Keratinocyte (primary cell): ENCODE measurements at regions not wholly inside any gene's neighbourhood (a gene's known extent, or its start where the extent isn't known, plus 50 kb on each side); places are given as distances from the start of the nearest gene placed in this dataset.

Experiments
- EZH2 ChIP-seq: IDR thresholded peaks from one replicate; pipeline ENCODE4 v1.6.1; 2012; ENCODE audit warnings: inconsistent platforms, mild to moderate bottlenecking, low read length, moderate library complexity
- TF ChIP-seq, protein P1 (sequence below), 3 experiments: IDR thresholded peaks in 1 of 3; conservative IDR thresholded peaks in 1 of 3; optimal IDR thresholded peaks in 1 of 3; 2 replicates in 2 of 3; 3 replicates in 1 of 3; pipeline versions ENCODE3 to v1.5.1; 2011; ENCODE audit warnings: low read length in 3 of 3, mild to moderate bottlenecking in 3 of 3, moderate library complexity in 2 of 3, control low read depth in 1 of 3, inconsistent platforms in 1 of 3; ENCODE audit not compliant: insufficient read depth in 2 of 3; ENCODE audit errors: extremely low read depth in 1 of 3

DNA sequence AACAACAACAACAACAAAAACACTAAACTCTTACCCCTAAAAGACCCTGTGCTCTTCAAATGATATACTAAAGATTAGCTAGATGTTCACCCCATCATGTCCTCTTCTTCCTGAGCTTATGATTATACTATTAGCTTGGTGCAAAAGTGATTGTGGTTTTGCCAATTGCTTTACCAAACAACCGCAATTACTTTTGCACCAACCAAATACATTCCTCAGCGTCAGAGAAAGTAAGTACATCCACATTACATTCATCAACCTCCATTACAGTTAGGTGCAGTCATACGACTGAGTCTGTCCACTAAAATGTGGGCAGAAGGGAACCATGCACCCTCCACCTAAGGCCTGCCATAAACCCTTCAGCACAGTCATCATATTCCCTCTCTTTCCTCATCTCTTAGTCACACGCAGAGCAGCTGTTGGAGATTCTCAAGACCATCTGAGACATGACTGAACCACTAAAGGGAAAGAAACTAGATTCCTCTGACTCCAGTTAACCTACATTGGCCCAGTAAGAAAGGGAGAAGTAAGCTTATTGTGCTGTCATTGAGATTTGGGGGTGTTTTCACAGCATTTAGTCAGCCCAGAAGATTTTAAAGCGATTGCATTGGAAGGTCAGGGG is 181.6 kb upstream of the TLE4 start:
- TF ChIP-seq, protein P1, sequence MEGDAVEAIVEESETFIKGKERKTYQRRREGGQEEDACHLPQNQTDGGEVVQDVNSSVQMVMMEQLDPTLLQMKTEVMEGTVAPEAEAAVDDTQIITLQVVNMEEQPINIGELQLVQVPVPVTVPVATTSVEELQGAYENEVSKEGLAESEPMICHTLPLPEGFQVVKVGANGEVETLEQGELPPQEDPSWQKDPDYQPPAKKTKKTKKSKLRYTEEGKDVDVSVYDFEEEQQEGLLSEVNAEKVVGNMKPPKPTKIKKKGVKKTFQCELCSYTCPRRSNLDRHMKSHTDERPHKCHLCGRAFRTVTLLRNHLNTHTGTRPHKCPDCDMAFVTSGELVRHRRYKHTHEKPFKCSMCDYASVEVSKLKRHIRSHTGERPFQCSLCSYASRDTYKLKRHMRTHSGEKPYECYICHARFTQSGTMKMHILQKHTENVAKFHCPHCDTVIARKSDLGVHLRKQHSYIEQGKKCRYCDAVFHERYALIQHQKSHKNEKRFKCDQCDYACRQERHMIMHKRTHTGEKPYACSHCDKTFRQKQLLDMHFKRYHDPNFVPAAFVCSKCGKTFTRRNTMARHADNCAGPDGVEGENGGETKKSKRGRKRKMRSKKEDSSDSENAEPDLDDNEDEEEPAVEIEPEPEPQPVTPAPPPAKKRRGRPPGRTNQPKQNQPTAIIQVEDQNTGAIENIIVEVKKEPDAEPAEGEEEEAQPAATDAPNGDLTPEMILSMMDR (optimal IDR thresholded peaks at IDR 0.05 in 1 of 3, IDR thresholded peaks at IDR 0.05 in 1 of 3, conservative IDR thresholded peaks at IDR 0.05 in 1 of 3; ENCODE audit: extremely low read depth in 1 of 3, insufficient read depth in 2 of 3, low read length in 3 of 3): no peak
- no peak for TF ChIP-seq EZH2
